K562 (cell line): ENCODE measurements at regions not wholly inside any gene's neighbourhood (a gene's known extent, or its start where the extent isn't known, plus 50 kb on each side); places are given as distances from the start of the nearest gene placed in this dataset.

Source experiments
- ATAC-seq: fragments of 200-7000 bp; cut with Tn5 transposase; 3 replicates; pipeline ENCODE4 v1.9.1; 2020; ENCODE audit warnings: moderate library complexity
- BruUV-seq: library from RNA; stranded (reverse); fragments of 400-500 nt; replicated peaks from 2 replicates; lab custom pipeline; 2021; lab: Mats Ljungman, UMichigan
- CTCF ChIA-PET: fragments of 300-600 bp; formaldehyde crosslinking; extraction: SDS; loops from one replicate; lab custom pipeline; 2021; ENCODE audit warnings: low intra/inter-chr PET ratio; lab: Yijun Ruan, JAX
- POLR2A ChIA-PET: fragments of 300-600, 350-650 bp; sonication (Branson Sonifier 250); formaldehyde crosslinking; extraction: SDS; loops from one replicate; lab custom pipeline; 2021; ENCODE audit warnings: antibody characterized with exemption, inconsistent platforms; lab: Yijun Ruan, JAX
- DNase-seq, 4 experiments: peaks; one replicate each; pipeline versions ENCODE4 v3.0.0 to v3.0.0-alpha.2; 2011 to 2018; ENCODE audit warnings: low spot score in 3 of 4, mixed read lengths in 3 of 4; ENCODE audit errors: extremely low read depth in 1 of 4
- FAIRE-seq: peaks from 2 replicates; lab custom pipeline; 2011; peaks lifted over from hg19 to GRCh38; lab: Jason Lieb, UNC
- H2AFZ ChIP-seq: 2 replicates; pipeline ENCODE4 v1.6.0; 2011; ENCODE audit warnings: low read depth, low read length, control low read depth, inconsistent platforms
- H3K27ac ChIP-seq: fragments of 200-600 bp; 3 replicates; pipeline ENCODE4 v1.8.0; 2011; ENCODE audit warnings: low read depth, mild to moderate bottlenecking, control low read depth, inconsistent platforms, low read length, moderate library complexity, mixed read lengths; ENCODE audit errors: extremely low read depth
- H3K27me3 ChIP-seq, 2 experiments: fragments of 300-600 bp in 1 of 2; 2 replicates in 1 of 2; 3 replicates in 1 of 2; pipeline versions ENCODE4 v1.6.0 to v1.8.0; 2011; ENCODE audit warnings: inconsistent platforms in 2 of 2, low read length in 2 of 2, mild to moderate bottlenecking in 1 of 2, mixed read lengths in 1 of 2, moderate library complexity in 1 of 2; ENCODE audit not compliant: control insufficient read depth in 2 of 2, insufficient read depth in 2 of 2
- H3K36me3 ChIP-seq: fragments of 300-600 bp; 3 replicates; pipeline ENCODE4 v1.8.0; 2011; ENCODE audit warnings: mild to moderate bottlenecking, low read length, inconsistent platforms; ENCODE audit not compliant: control insufficient read depth, insufficient read depth
- H3K4me1 ChIP-seq, 2 experiments: fragments of 200-600 bp in 1 of 2; replicated peaks in 1 of 2; 2 replicates in 1 of 2; 3 replicates in 1 of 2; pipeline versions ENCODE4 v1.5.1 to v1.8.0; 2011; ENCODE audit warnings: inconsistent platforms in 2 of 2, low read length in 2 of 2, mild to moderate bottlenecking in 1 of 2, mixed read lengths in 1 of 2, moderate library complexity in 1 of 2; ENCODE audit not compliant: control insufficient read depth in 2 of 2, insufficient read depth in 2 of 2
- H3K4me2 ChIP-seq: 2 replicates; pipeline ENCODE4 v1.6.1; 2011; ENCODE audit warnings: low read length, control low read depth, inconsistent platforms, mixed read lengths; ENCODE audit not compliant: insufficient read depth
- H3K4me3 ChIP-seq: fragments of 200-600 bp; sonication (generic), shearing (Covaris generic); 2 replicates; pipeline ENCODE4 v1.5.1; 2016; ENCODE audit warnings: control low read depth, inconsistent platforms
- H3K79me2 ChIP-seq: fragments of 200-600 bp; 3 replicates; pipeline ENCODE4 v1.8.0; 2011; ENCODE audit warnings: low read length, inconsistent platforms; ENCODE audit not compliant: control insufficient read depth, insufficient read depth
- H3K9ac ChIP-seq, 2 experiments: 2 replicates each; pipeline versions ENCODE4 v1.6.0 to v1.6.1; 2011; ENCODE audit warnings: low read depth in 2 of 2, low read length in 2 of 2, control low read depth in 1 of 2, inconsistent platforms in 1 of 2, mild to moderate bottlenecking in 1 of 2, mixed read lengths in 1 of 2; ENCODE audit not compliant: insufficient read depth in 1 of 2
- H3K9me1 ChIP-seq: one replicate; pipeline ENCODE4 v1.6.0; 2011; ENCODE audit warnings: inconsistent platforms, mild to moderate bottlenecking, low read length, moderate library complexity; ENCODE audit not compliant: control insufficient read depth, insufficient read depth
- H3K9me3 ChIP-seq: replicated peaks from 2 replicates; pipeline ENCODE4 v1.5.1; 2011; ENCODE audit warnings: low read depth, low read length, inconsistent platforms; ENCODE audit not compliant: control insufficient read depth, insufficient read depth
- H4K20me1 ChIP-seq: replicated peaks from 2 replicates; pipeline ENCODE4 v1.6.1; 2011; ENCODE audit warnings: low read length, inconsistent platforms, mixed read lengths; ENCODE audit not compliant: control insufficient read depth, insufficient read depth
- HDAC1 ChIP-seq, 2 experiments: fragments of 450-650 bp; IDR thresholded peaks; 2 replicates each; pipeline ENCODE4 v1.6.1; 2016 to 2017; ENCODE audit warnings: inconsistent platforms in 1 of 2, mild to moderate bottlenecking in 1 of 2, moderate library complexity in 1 of 2
- KDM5B ChIP-seq: fragments of 200-600 bp; sonication (generic); IDR thresholded peaks from 2 replicates; pipeline ENCODE4 v1.6.1; 2012; ENCODE audit warnings: low read depth, mild to moderate bottlenecking, moderate library complexity, low read length, control low read depth, inconsistent platforms; ENCODE audit not compliant: insufficient replicate concordance
- WHSC1 ChIP-seq: IDR thresholded peaks from one replicate; pipeline ENCODE4 v1.6.1; 2012; ENCODE audit warnings: low read length, control low read depth, inconsistent platforms
- ZFP30 ChIP-seq: fragments of 250-450 bp; sonication (Bioruptor Pico); IDR thresholded peaks from 2 replicates; pipeline ENCODE4 v1.8.0; 2022; ENCODE audit warnings: moderate library complexity, mild to moderate bottlenecking, inconsistent platforms, borderline replicate concordance
- WGBS: fragments of 100-300 bp; shearing (Covaris generic); methylation state at CpG from one replicate; pipeline ENCODE4 v1.1.6; 2016; ENCODE audit warnings: low coverage, mixed read lengths; ENCODE audit not compliant: insufficient coverage; ENCODE audit errors: missing lambda C conversion rate; 5-methylcytosine and 5-hydroxymethylcytosine counted together
- in situ Hi-C: fragments of 300-500 bp; cut with MboI; formaldehyde crosslinking; loops from 4 replicates; pipeline ENCODE4 v1.15.0; 2018; ENCODE audit warnings: inconsistent platforms, mixed read lengths
- intact Hi-C: fragments of 100-400 bp; cut with micrococcal nuclease; formaldehyde crosslinking; loops from 2 replicates; pipeline ENCODE4 v1.14.2; 2022
- TF ChIP-seq, protein P1 (sequence below): sonication (generic); formaldehyde crosslinking; IDR thresholded peaks from 2 replicates; pipeline ENCODE4 v1.8.0; 2022; ENCODE audit warnings: mild to moderate bottlenecking, missing genetic modification reagents

DNA sequence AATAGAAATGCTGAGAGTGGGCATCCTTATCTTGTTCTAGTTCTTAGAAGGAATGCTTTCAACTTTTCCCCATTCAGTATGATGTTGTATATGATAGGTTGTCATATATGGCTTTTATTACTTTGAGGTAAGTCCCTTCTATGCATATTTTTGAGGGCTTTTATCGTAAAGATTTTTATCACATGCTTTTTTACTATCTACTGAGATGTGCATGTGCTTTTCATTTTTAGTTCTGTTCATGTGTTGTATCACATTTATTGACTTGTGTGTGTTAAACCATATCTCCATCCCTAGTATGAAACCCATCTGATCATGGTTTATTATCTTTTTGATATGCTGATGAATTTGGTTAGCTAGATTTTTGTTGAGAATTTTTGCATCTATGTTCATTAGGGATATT lies 1008.8 kb downstream of the CNTNAP5 start:
- no peak overlapping the region for H3K4me2 ChIP-seq
- no peaks in the 10 kb centered on the region for H3K9me3 ChIP-seq
- in situ Hi-C loops (no loop called here), intact Hi-C loops (no loop called here)
- H3K27me3 ChIP-seq = no peaks in the 10 kb centered on the region
- ChIA-PET CTCF (no interaction called here), POLR2A (no interaction called here)
- H4K20me1 ChIP-seq = no peaks in the 10 kb centered on the region
- H3K9ac ChIP-seq = no peak overlapping the region
- no peak overlapping the region for H2AFZ ChIP-seq
- DNase-seq (no peak), FAIRE-seq (no peak), ATAC-seq (no peak)
- H3K4me1 ChIP-seq = no peaks in the 10 kb centered on the region
- H3K79me2 ChIP-seq = no peaks in the 10 kb centered on the region
- 0% methylated on average over 1 of the region's 1 CpG for WGBS
- no peaks in the 10 kb centered on the region for H3K36me3 ChIP-seq
- no peak for TF ChIP-seq ZFP30 (CRISPR knock-in tag)
- TF ChIP-seq WHSC1 = no peak
- no peak for TF ChIP-seq HDAC1 (IDR thresholded peaks at IDR 0.05)
- TF ChIP-seq, protein P1, sequence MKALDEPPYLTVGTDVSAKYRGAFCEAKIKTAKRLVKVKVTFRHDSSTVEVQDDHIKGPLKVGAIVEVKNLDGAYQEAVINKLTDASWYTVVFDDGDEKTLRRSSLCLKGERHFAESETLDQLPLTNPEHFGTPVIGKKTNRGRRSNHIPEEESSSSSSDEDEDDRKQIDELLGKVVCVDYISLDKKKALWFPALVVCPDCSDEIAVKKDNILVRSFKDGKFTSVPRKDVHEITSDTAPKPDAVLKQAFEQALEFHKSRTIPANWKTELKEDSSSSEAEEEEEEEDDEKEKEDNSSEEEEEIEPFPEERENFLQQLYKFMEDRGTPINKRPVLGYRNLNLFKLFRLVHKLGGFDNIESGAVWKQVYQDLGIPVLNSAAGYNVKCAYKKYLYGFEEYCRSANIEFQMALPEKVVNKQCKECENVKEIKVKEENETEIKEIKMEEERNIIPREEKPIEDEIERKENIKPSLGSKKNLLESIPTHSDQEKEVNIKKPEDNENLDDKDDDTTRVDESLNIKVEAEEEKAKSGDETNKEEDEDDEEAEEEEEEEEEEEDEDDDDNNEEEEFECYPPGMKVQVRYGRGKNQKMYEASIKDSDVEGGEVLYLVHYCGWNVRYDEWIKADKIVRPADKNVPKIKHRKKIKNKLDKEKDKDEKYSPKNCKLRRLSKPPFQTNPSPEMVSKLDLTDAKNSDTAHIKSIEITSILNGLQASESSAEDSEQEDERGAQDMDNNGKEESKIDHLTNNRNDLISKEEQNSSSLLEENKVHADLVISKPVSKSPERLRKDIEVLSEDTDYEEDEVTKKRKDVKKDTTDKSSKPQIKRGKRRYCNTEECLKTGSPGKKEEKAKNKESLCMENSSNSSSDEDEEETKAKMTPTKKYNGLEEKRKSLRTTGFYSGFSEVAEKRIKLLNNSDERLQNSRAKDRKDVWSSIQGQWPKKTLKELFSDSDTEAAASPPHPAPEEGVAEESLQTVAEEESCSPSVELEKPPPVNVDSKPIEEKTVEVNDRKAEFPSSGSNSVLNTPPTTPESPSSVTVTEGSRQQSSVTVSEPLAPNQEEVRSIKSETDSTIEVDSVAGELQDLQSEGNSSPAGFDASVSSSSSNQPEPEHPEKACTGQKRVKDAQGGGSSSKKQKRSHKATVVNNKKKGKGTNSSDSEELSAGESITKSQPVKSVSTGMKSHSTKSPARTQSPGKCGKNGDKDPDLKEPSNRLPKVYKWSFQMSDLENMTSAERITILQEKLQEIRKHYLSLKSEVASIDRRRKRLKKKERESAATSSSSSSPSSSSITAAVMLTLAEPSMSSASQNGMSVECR = no peak
- TF ChIP-seq KDM5B = no peak
- H3K9me1 ChIP-seq = no peaks in the 10 kb centered on the region
- no peak overlapping the region for H3K4me3 ChIP-seq
- H3K27ac ChIP-seq = no peak overlapping the region
- no TSS peak for BruUV-seq
